B cell (primary cell): ENCODE measurements at regions not wholly inside any gene's neighbourhood (a gene's known extent, or its start where the extent isn't known, plus 50 kb on each side); places are given as distances from the start of the nearest gene placed in this dataset.

ENCODE experiments used
- ATAC-seq: fragments of 200-7000 bp; cut with Tn5 transposase; one replicate; pipeline ENCODE4 v1.10.0; 2021; ENCODE audit warnings: low read depth, mild to moderate bottlenecking, moderate number of reproducible peaks, moderate library complexity
- CTCF ChIA-PET: fragments of 350-600 bp; sonication (Branson Sonifier 250); formaldehyde crosslinking; loops from one replicate; lab custom pipeline; 2021; ENCODE audit warnings: antibody characterized with exemption, inconsistent platforms; lab: Charles Lee
- POLR2A ChIA-PET: fragments of 350-600 bp; sonication (Branson Sonifier 250); formaldehyde crosslinking; loops from one replicate; lab custom pipeline; 2021; ENCODE audit warnings: antibody characterized with exemption; lab: Charles Lee
- DNase-seq: peaks from one replicate; pipeline ENCODE4 v3.0.0; 2013
- H2AFZ ChIP-seq: 2 replicates; pipeline ENCODE4 v1.6.1; 2012; ENCODE audit warnings: mild to moderate bottlenecking, low read depth, low read length; ENCODE audit not compliant: insufficient read depth, poor library complexity, severe bottlenecking
- H3K27ac ChIP-seq, 2 donors: 1 replicate in 1 of 2; 2 replicates in 1 of 2; pipeline ENCODE4 v1.5.1; 2012 to 2013; ENCODE audit warnings: low read length in 2 of 2, mild to moderate bottlenecking in 2 of 2, moderate library complexity in 1 of 2
- H3K27me3 ChIP-seq, 4 experiments: fragments of 200-600 bp in 1 of 4; sonication (generic) in 1 of 4; replicated peaks in 1 of 4; 1 replicate in 2 of 4; 2 replicates in 2 of 4; pipeline versions ENCODE4 v1.6.1 to v1.7.0; 2013 to 2016; ENCODE audit warnings: low read length in 3 of 4, mild to moderate bottlenecking in 2 of 4, mixed read lengths in 1 of 4, moderate library complexity in 1 of 4; ENCODE audit not compliant: insufficient read depth in 4 of 4, control insufficient read depth in 3 of 4; ENCODE audit errors: control extremely low read depth in 1 of 4
- H3K36me3 ChIP-seq, 2 experiments: replicated peaks in 1 of 2; 1 replicate in 1 of 2; 2 replicates in 1 of 2; pipeline versions ENCODE4 v1.6.1 to v1.7.1; 2013; ENCODE audit warnings: low read length in 1 of 2; ENCODE audit not compliant: insufficient read depth in 2 of 2, control insufficient read depth in 1 of 2; ENCODE audit errors: control extremely low read depth in 1 of 2, extremely low read depth in 1 of 2
- H3K4me1 ChIP-seq, 2 donors: fragments of 200-600 bp in 1 of 2; sonication (generic) in 1 of 2; 1 replicate in 1 of 2; 2 replicates in 1 of 2; pipeline versions ENCODE4 v1.5.1 to v1.6.1; 2013 to 2017; ENCODE audit warnings: low read length in 2 of 2; ENCODE audit not compliant: control insufficient read depth in 2 of 2, insufficient read depth in 2 of 2
- H3K4me2 ChIP-seq: replicated peaks from 2 replicates; pipeline ENCODE3; 2012; ENCODE audit warnings: mild to moderate bottlenecking, low read depth, low read length; ENCODE audit not compliant: poor library complexity, severe bottlenecking
- H3K4me3 ChIP-seq, 5 experiments: fragments of 200-600 bp in 1 of 5; sonication (generic) in 1 of 5; 1 replicate in 3 of 5; 2 replicates in 2 of 5; pipeline versions ENCODE4 v1.5.1 to v1.7.0; 2011 to 2016; ENCODE audit warnings: low read length in 4 of 5, mild to moderate bottlenecking in 4 of 5, low read depth in 2 of 5, control low read depth in 1 of 5, moderate library complexity in 1 of 5; ENCODE audit not compliant: insufficient read depth in 1 of 5; ENCODE audit errors: control extremely low read depth in 1 of 5, extremely low read depth in 1 of 5
- H3K79me2 ChIP-seq: fragments of 200-600 bp; sonication (generic); one replicate; pipeline ENCODE4 v1.6.0; 2016; ENCODE audit warnings: low read length; ENCODE audit not compliant: control insufficient read depth, insufficient read depth
- H3K9ac ChIP-seq: fragments of 200-600 bp; sonication (generic); 2 replicates; pipeline ENCODE4 v1.6.1; 2017; ENCODE audit warnings: mild to moderate bottlenecking, low read length, moderate library complexity
- H3K9me3 ChIP-seq, 3 donors: one replicate each; pipeline versions ENCODE4 v1.6.1 to v1.7.1; 2013; ENCODE audit warnings: low read length in 2 of 3; ENCODE audit not compliant: control insufficient read depth in 2 of 3, insufficient read depth in 1 of 3; ENCODE audit errors: control extremely low read depth in 1 of 3
- H4K20me1 ChIP-seq: 2 replicates; pipeline ENCODE4 v1.6.0; 2012; ENCODE audit warnings: mild to moderate bottlenecking, low read length; ENCODE audit not compliant: insufficient read depth, control insufficient read depth, poor library complexity, severe bottlenecking
- H3K27ac Mint-ChIP-seq: one replicate; pipeline ENCODE4 v1.8.0; 2021; ENCODE audit warnings: mixed read lengths
- H3K27me3 Mint-ChIP-seq: one replicate; pipeline ENCODE4 v1.8.0; 2021; ENCODE audit warnings: mixed read lengths
- H3K4me1 Mint-ChIP-seq: one replicate; pipeline ENCODE4 v1.8.0; 2021; ENCODE audit warnings: mixed read lengths
- H3K4me3 Mint-ChIP-seq: one replicate; pipeline ENCODE4 v1.8.0; 2021; ENCODE audit warnings: mixed read lengths
- H3K9me3 Mint-ChIP-seq: one replicate; pipeline ENCODE4 v1.8.0; 2022; ENCODE audit warnings: mixed read lengths; ENCODE audit not compliant: insufficient read depth
- CTCF ChIP-seq: fragments of 200-600 bp; IDR thresholded peaks from one replicate; pipeline ENCODE4 v1.8.0; 2022; ENCODE audit warnings: antibody characterized with exemption, mild to moderate bottlenecking
- EZH2 ChIP-seq: IDR thresholded peaks from 2 replicates; pipeline ENCODE4 v1.6.1; 2012; ENCODE audit warnings: borderline replicate concordance, low read depth, mild to moderate bottlenecking, moderate library complexity, low read length; ENCODE audit not compliant: insufficient read depth, poor library complexity, severe bottlenecking
- WGBS: methylation state at CpG from one replicate; pipeline ENCODE4 v1.1.5; 2013; ENCODE audit warnings: missing lambda C conversion rate; ENCODE audit not compliant: insufficient coverage; 5-methylcytosine and 5-hydroxymethylcytosine counted together
- intact Hi-C: fragments of 100-400 bp; cut with micrococcal nuclease; formaldehyde crosslinking; loops from one replicate; pipeline ENCODE4 v1.10.0; 2022

GRCh38 chr18:39340418-39340817, 1774.8 kb upstream of the CELF4 start:
- Histone ChIP-seq H3K36me3 (no peaks in the 10 kb centered on the region), H2AFZ (no peak overlapping the region), H3K27ac (no peak overlapping the region), H3K4me3 (no peak overlapping the region), H3K79me2 (no peaks in the 10 kb centered on the region), H3K9ac (no peak overlapping the region), H3K27me3 (no peaks in the 10 kb centered on the region), H3K9me3 (no peaks in the 10 kb centered on the region), H3K4me2 (no peak overlapping the region), H3K4me1 (no peaks in the 10 kb centered on the region), H4K20me1 (no peaks in the 10 kb centered on the region)
- ChIA-PET POLR2A (no interaction called here), CTCF (no interaction called here)
- Mint-ChIP-seq H3K27me3 (no peaks in the 10 kb centered on the region), H3K4me3 (no peak overlapping the region), H3K9me3 (peaks cover 5% of the 10 kb centered on the region), H3K27ac (no peak overlapping the region), H3K4me1 (no peaks in the 10 kb centered on the region)
- TF ChIP-seq EZH2 (no peak), CTCF (no peak)
- no CpG with 5 or more reads among the region's 1 CpG for WGBS
- intact Hi-C loops: no loop called here
- ATAC-seq: no peak
- DNase-seq: no peak

- no peak for ATAC-seq
- intact Hi-C loops: no loop called here
Measured at GRCh38 chr18:39329496-39330275, 1764.1 kb upstream of the CELF4 start.

More at GRCh38 chr18:39329496-39330275, 1764.1 kb upstream of the CELF4 start:
- Histone ChIP-seq H3K9me3 (no peaks in the 10 kb centered on the region), H3K4me1 (no peaks in the 10 kb centered on the region), H3K27ac (no peak overlapping the region), H2AFZ (no peak overlapping the region), H3K36me3 (no peaks in the 10 kb centered on the region), H3K27me3 (no peaks in the 10 kb centered on the region), H3K4me2 (no peak overlapping the region), H3K79me2 (no peaks in the 10 kb centered on the region), H3K4me3 (no peak overlapping the region), H3K9ac (no peak overlapping the region), H4K20me1 (no peaks in the 10 kb centered on the region)
- no peak for DNase-seq
- H3K27ac Mint-ChIP-seq: no peak overlapping the region
- H3K4me1 Mint-ChIP-seq: no peaks in the 10 kb centered on the region
- no peak overlapping the region for H3K4me3 Mint-ChIP-seq
- no peak for TF ChIP-seq EZH2
- no peak for TF ChIP-seq CTCF
- H3K9me3 Mint-ChIP-seq: peaks cover 3% of the 10 kb centered on the region
- ChIA-PET CTCF (no interaction called here), POLR2A (no interaction called here)
- no peaks in the 10 kb centered on the region for H3K27me3 Mint-ChIP-seq
